HL-60 (cell line): ENCODE measurements at regions not wholly inside any gene's neighbourhood (a gene's known extent, or its start where the extent isn't known, plus 50 kb on each side); places are given as distances from the start of the nearest gene placed in this dataset.

Experiments used
- DNase-seq, 2 experiments: peaks; one replicate each; pipeline ENCODE4 v3.0.0-alpha.2; 2010 to 2020; ENCODE audit warnings: low read depth in 1 of 2, low spot score in 1 of 2
- H3K27ac ChIP-seq: fragments of 250-450 bp; sonication (Bioruptor Pico); replicated peaks from 2 replicates; pipeline ENCODE4 v1.5.1; 2020; ENCODE audit warnings: mild to moderate bottlenecking, moderate library complexity
- H3K27me3 ChIP-seq: fragments of 250-450 bp; sonication (Bioruptor Pico); 2 replicates; pipeline ENCODE4 v1.5.1; 2021; ENCODE audit warnings: mild to moderate bottlenecking, moderate library complexity; ENCODE audit not compliant: insufficient read depth, poor library complexity, severe bottlenecking
- H3K4me3 ChIP-seq: replicated peaks from 2 replicates; pipeline ENCODE4 v1.5.1; 2011; ENCODE audit warnings: mild to moderate bottlenecking, control low read depth, low read length; ENCODE audit not compliant: insufficient read depth
- GABPA ChIP-seq: IDR thresholded peaks from 2 replicates; pipeline ENCODE4 v1.6.1; 2012; ENCODE audit warnings: low read depth
- POLR2AphosphoS5 ChIP-seq: IDR thresholded peaks from 2 replicates; pipeline ENCODE4 v1.6.1; 2012; ENCODE audit warnings: low read depth
- SPI1 ChIP-seq: IDR thresholded peaks from 2 replicates; pipeline ENCODE4 v1.6.1; 2012; ENCODE audit warnings: low read depth, mild to moderate bottlenecking, borderline replicate concordance
- TF ChIP-seq, protein P1 (sequence below): IDR thresholded peaks from 2 replicates; pipeline ENCODE4 v1.6.1; 2012; ENCODE audit warnings: low read depth; ENCODE audit not compliant: insufficient replicate concordance
- TF ChIP-seq, protein P2 (sequence below): IDR thresholded peaks from one replicate; pipeline ENCODE4 v1.5.1; 2011; ENCODE audit warnings: low read length, control low read depth, inconsistent platforms; ENCODE audit not compliant: insufficient read depth

DNA sequence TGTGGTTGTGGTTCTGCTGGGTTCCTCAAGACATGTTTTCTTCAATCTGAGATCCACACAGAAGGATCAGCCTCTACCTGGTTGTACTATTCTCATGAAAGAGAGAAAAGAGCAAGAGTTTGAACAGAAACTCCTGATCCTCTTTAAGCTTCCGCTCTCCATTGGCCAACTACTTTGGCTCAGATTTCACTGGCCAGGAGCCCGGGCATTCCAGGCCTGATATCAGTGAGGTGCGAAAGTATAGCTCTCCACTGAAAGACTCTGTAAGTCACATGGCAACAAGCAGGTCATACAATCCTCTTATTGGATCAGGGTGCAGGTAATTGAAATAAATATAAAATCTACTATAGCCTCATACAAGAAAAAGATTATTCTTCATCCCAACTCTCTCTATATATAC lies 920.5 kb downstream of the TLE4 start:
- no peak overlapping the region for H3K4me3 ChIP-seq
- H3K27me3 ChIP-seq, result no peaks in the 10 kb centered on the region
- TF ChIP-seq GABPA, result no peak
- no peak for TF ChIP-seq POLR2AphosphoS5
- no peak for TF ChIP-seq SPI1
- TF ChIP-seq, protein P1, sequence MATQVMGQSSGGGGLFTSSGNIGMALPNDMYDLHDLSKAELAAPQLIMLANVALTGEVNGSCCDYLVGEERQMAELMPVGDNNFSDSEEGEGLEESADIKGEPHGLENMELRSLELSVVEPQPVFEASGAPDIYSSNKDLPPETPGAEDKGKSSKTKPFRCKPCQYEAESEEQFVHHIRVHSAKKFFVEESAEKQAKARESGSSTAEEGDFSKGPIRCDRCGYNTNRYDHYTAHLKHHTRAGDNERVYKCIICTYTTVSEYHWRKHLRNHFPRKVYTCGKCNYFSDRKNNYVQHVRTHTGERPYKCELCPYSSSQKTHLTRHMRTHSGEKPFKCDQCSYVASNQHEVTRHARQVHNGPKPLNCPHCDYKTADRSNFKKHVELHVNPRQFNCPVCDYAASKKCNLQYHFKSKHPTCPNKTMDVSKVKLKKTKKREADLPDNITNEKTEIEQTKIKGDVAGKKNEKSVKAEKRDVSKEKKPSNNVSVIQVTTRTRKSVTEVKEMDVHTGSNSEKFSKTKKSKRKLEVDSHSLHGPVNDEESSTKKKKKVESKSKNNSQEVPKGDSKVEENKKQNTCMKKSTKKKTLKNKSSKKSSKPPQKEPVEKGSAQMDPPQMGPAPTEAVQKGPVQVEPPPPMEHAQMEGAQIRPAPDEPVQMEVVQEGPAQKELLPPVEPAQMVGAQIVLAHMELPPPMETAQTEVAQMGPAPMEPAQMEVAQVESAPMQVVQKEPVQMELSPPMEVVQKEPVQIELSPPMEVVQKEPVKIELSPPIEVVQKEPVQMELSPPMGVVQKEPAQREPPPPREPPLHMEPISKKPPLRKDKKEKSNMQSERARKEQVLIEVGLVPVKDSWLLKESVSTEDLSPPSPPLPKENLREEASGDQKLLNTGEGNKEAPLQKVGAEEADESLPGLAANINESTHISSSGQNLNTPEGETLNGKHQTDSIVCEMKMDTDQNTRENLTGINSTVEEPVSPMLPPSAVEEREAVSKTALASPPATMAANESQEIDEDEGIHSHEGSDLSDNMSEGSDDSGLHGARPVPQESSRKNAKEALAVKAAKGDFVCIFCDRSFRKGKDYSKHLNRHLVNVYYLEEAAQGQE, result no peak
- TF ChIP-seq, protein P2, sequence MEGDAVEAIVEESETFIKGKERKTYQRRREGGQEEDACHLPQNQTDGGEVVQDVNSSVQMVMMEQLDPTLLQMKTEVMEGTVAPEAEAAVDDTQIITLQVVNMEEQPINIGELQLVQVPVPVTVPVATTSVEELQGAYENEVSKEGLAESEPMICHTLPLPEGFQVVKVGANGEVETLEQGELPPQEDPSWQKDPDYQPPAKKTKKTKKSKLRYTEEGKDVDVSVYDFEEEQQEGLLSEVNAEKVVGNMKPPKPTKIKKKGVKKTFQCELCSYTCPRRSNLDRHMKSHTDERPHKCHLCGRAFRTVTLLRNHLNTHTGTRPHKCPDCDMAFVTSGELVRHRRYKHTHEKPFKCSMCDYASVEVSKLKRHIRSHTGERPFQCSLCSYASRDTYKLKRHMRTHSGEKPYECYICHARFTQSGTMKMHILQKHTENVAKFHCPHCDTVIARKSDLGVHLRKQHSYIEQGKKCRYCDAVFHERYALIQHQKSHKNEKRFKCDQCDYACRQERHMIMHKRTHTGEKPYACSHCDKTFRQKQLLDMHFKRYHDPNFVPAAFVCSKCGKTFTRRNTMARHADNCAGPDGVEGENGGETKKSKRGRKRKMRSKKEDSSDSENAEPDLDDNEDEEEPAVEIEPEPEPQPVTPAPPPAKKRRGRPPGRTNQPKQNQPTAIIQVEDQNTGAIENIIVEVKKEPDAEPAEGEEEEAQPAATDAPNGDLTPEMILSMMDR, result no peak
- no peak for DNase-seq
- H3K27ac ChIP-seq, result no peak overlapping the region

DNA sequence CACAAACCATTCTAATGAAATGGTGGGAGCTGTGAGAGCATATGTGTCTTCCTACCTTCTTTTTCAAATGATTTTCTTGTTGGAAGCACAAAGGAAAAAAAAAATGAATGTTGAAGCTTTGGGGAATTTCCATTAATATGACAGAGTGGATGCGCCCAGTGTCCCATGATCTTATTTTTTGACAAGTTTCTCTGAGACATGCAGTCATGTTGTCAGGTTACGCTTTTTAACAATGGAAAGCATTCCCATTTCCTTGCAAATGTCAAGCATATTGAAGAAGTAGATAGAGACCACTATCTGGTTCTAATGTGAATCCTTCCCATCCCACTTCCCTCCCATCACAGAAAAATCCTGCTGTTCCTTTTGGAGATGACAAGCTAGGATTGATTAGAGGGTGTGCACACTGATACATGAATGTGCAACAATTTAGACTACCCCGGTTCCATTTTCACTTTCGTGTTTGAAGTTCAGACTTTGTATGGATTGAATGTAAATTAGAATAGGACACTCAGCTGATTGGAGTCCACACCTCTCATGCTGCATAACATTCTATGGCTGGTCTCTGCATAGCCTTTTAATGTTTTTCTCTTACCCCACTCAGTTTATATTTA lies 919.4 kb downstream of the TLE4 start:
- no peak for DNase-seq
- Histone ChIP-seq H3K27ac (no peak overlapping the region), H3K27me3 (no peaks in the 10 kb centered on the region), H3K4me3 (no peak overlapping the region)
- TF ChIP-seq, protein P2, result no peak
- TF ChIP-seq POLR2AphosphoS5 (no peak), GABPA (no peak), SPI1 (no peak)
- TF ChIP-seq, protein P1, result no peak

DNA sequence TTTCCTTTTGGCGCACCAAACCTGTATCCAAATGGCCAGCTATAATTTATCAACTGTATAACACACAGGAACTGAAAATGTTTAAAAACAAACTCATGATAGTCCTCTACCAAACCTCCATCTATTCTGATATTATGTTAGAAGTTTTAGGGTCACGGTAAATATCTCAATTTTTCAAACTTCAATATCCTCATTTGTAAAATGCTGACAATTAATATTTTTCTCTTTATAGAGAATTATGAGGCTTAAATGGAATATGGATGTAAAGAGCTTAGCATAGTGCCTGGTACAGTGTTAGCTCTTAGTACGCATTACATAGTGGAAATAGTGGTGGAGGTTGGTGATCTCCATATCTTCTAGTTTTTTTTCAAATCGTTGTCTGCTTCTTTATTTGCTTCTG lies 917.6 kb downstream of the TLE4 start:
- no peak overlapping the region for H3K27ac ChIP-seq
- no peaks in the 10 kb centered on the region for H3K27me3 ChIP-seq
- no peak for DNase-seq
- no peak for TF ChIP-seq GABPA
- TF ChIP-seq, protein P1, result no peak
- TF ChIP-seq, protein P2, result no peak
- no peak for TF ChIP-seq POLR2AphosphoS5
- no peak for TF ChIP-seq SPI1
- H3K4me3 ChIP-seq, result no peak overlapping the region
